ENCODE measurements at regions not wholly inside any gene's neighbourhood (a gene's known extent, or its start where the extent isn't known, plus 50 kb on each side); places are given as distances from the start of the nearest gene placed in this dataset.

DNA sequence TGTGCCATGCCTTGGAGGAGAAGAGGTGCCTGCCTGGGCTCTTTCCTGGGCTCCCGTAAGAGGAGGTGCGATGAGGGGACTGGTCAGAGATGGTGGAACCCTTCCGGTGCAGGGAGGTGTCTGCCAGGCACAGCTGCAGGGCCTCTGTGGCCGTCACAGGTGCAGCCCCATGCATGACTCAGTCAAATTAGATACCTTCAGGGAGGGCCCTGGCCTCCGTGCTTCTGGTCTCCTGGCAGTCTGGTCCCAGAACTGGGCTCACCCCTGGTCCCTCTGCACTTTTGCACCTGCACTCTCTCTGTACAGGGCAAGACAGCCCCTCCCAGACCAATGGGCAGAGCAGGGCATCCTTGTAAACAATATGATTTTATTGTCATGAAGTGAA lies 49.9 kb upstream of the LRPAP1 start:
- H3K4me3 ChIP-seq, result no peak overlapping the region
- no peaks in the 10 kb centered on the region for H3K27me3 ChIP-seq (replicated peaks)
- DNase-seq (ENCODE audit: low read depth in 1 of 2, low spot score in 2 of 2), result no peak
- H3K27ac ChIP-seq, result no peak overlapping the region
- H3K36me3 ChIP-seq, result no peaks in the 10 kb centered on the region
- H3K4me1 ChIP-seq (replicated peaks), result no peaks in the 10 kb centered on the region
- no peaks in the 10 kb centered on the region for H3K9me3 ChIP-seq (replicated peaks)

Measured in SJSA1 (cell line).